Bronchial epithelial cell (primary cell): ENCODE measurements at regions not wholly inside any gene's neighbourhood (a gene's known extent, or its start where the extent isn't known, plus 50 kb on each side); places are given as distances from the start of the nearest gene placed in this dataset.

Experiments used
- DNase-seq: peaks from one replicate; pipeline ENCODE4 v3.0.0-alpha.2; 2010; ENCODE audit warnings: low read depth
- FAIRE-seq: peaks from 2 replicates; lab custom pipeline; 2011; peaks lifted over from hg19 to GRCh38; lab: Jason Lieb, UNC
- H3K27me3 ChIP-seq: 2 replicates; pipeline ENCODE4 v1.5.1; 2011; ENCODE audit warnings: low read length; ENCODE audit not compliant: control insufficient read depth, insufficient read depth
- H3K36me3 ChIP-seq: 2 replicates; pipeline ENCODE4 v1.5.1; 2011; ENCODE audit warnings: low read length; ENCODE audit not compliant: control insufficient read depth, insufficient read depth
- H3K4me3 ChIP-seq: 2 replicates; pipeline ENCODE4 v1.5.1; 2011; ENCODE audit warnings: mild to moderate bottlenecking, low read depth, low read length, control low read depth
- TF ChIP-seq, protein P1 (sequence below): IDR thresholded peaks from 2 replicates; pipeline ENCODE4 v1.5.1; 2011; ENCODE audit warnings: mild to moderate bottlenecking, moderate library complexity, low read length, control low read depth, inconsistent platforms; ENCODE audit not compliant: insufficient read depth, severe bottlenecking

- FAIRE-seq (no peak), DNase-seq (peak; percentile 62)
- Histone ChIP-seq H3K27me3 (no peaks in the 10 kb centered on the region), H3K4me3 (no peak overlapping the region), H3K36me3 (no peaks in the 10 kb centered on the region)
- TF ChIP-seq, protein P1, sequence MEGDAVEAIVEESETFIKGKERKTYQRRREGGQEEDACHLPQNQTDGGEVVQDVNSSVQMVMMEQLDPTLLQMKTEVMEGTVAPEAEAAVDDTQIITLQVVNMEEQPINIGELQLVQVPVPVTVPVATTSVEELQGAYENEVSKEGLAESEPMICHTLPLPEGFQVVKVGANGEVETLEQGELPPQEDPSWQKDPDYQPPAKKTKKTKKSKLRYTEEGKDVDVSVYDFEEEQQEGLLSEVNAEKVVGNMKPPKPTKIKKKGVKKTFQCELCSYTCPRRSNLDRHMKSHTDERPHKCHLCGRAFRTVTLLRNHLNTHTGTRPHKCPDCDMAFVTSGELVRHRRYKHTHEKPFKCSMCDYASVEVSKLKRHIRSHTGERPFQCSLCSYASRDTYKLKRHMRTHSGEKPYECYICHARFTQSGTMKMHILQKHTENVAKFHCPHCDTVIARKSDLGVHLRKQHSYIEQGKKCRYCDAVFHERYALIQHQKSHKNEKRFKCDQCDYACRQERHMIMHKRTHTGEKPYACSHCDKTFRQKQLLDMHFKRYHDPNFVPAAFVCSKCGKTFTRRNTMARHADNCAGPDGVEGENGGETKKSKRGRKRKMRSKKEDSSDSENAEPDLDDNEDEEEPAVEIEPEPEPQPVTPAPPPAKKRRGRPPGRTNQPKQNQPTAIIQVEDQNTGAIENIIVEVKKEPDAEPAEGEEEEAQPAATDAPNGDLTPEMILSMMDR, result no peak
Observed at GRCh38 chr11:92702805-92703448, 266.5 kb upstream of the MTNR1B start.

- Histone ChIP-seq H3K27me3 (no peaks in the 10 kb centered on the region), H3K36me3 (no peaks in the 10 kb centered on the region), H3K4me3 (no peak overlapping the region)
- no peak for DNase-seq
- no peak for FAIRE-seq
- TF ChIP-seq, protein P1, result no peak
Observed at GRCh38 chr11:92703449-92703830, 266.0 kb upstream of the MTNR1B start.

GRCh38 chr11:92707173-92707619 lies 262.3 kb upstream of the MTNR1B start:
- TF ChIP-seq, protein P1, result no peak
- no peak overlapping the region for H3K4me3 ChIP-seq
- no peaks in the 10 kb centered on the region for H3K27me3 ChIP-seq
- DNase-seq, result peak; percentile 98
- H3K36me3 ChIP-seq, result no peaks in the 10 kb centered on the region
- FAIRE-seq, result peak; percentile 99

DNA sequence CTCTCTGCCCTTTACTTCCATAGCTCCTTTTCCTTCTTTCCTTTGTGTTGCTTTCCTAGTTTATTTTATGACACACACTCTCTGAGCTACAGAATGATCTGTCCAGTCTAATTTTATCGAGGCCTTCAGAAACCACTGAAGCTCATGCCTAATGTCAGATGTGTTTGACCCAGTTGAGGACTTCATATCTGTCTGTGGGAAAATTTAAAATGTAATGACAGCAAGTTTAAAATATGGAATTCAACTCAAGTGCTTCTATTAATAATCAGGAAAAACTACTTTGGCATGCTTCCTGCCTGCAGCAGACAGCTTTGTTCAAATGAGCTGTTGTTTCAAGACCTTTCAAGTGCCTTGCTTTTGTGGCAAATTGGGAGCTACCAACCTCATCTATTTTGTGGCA lies 261.8 kb upstream of the MTNR1B start:
- FAIRE-seq (no peak), DNase-seq (no peak)
- H3K36me3 ChIP-seq, result no peaks in the 10 kb centered on the region
- no peak overlapping the region for H3K4me3 ChIP-seq
- TF ChIP-seq, protein P1, result no peak
- no peaks in the 10 kb centered on the region for H3K27me3 ChIP-seq

DNA sequence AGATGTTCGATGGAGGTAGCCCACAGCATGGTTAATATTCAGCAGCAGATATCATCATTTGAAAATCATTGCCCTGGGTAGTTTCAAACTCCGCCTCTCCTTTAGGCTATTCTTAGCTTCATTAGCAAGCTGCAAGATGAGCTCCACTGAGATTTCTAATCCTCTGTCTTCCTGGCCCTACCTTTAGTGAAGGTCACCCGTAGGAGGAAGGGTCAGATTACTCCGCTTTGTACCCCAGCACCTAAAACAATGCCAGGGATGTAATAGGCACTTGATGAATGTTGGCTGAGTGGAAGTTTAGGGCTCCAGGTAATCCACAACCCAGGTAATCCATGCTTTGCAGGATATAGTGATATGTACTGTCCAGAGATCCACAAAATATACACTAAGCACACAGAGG lies 260.1 kb upstream of the MTNR1B start:
- TF ChIP-seq, protein P1, result no peak
- Histone ChIP-seq H3K4me3 (no peak overlapping the region), H3K36me3 (no peaks in the 10 kb centered on the region), H3K27me3 (no peaks in the 10 kb centered on the region)
- FAIRE-seq (no peak), DNase-seq (no peak)

GRCh38 chr11:92711926-92712325 lies 257.5 kb upstream of the MTNR1B start:
- H3K36me3 ChIP-seq, result no peaks in the 10 kb centered on the region
- DNase-seq (no peak), FAIRE-seq (no peak)
- TF ChIP-seq, protein P1, result no peak
- H3K4me3 ChIP-seq, result no peak overlapping the region
- no peaks in the 10 kb centered on the region for H3K27me3 ChIP-seq
